ENCODE measurements at regions not wholly inside any gene's neighbourhood (a gene's known extent, or its start where the extent isn't known, plus 50 kb on each side); places are given as distances from the start of the nearest gene placed in this dataset.

DNA sequence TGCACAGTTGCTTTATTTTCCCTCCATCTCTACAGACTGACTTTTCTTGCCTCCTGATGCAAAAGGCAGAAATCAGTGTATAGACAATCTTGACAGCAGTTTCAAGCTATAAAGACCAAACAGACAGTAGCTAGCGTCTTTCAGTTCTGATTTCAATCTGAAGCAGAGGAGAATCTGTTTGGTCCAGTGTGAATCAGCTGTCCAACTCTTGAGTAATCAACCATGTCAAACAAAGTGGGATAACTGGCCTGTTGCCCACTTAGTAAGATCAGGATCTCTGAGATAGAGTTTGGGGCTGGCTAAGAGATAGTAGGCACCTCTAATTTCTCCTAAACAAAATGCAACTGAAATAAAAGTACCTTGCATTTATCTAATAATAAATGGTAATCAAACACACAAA lies 797.4 kb upstream of the FBXO33 start:
- H3K56ac ChIP-seq (ENCODE audit: low read length): no peak overlapping the region
- no peak overlapping the region for H4K5ac ChIP-seq (ENCODE audit: low read length)
- H2AK5ac ChIP-seq (ENCODE audit: low read length): no peak overlapping the region
- H3K23ac ChIP-seq (ENCODE audit: low read length): no peak overlapping the region
- H3K4me2 ChIP-seq (ENCODE audit: low read length): no peak overlapping the region
- H3K27me3 ChIP-seq (ENCODE audit: insufficient read depth, low read length, poor library complexity): no peaks in the 10 kb centered on the region
- H2BK15ac ChIP-seq (replicated peaks; ENCODE audit: low read depth): no peak overlapping the region
- H2BK120ac ChIP-seq (ENCODE audit: low read depth, low read length): no peak overlapping the region
- no peaks in the 10 kb centered on the region for H3K79me2 ChIP-seq (ENCODE audit: control insufficient read depth, insufficient read depth, low read length)
- H3K27ac ChIP-seq (ENCODE audit: low read depth, low read length): no peak overlapping the region
- H3K4me1 ChIP-seq (ENCODE audit: control insufficient read depth, low read depth, low read length): no peaks in the 10 kb centered on the region
- WGBS (ENCODE audit: extremely low coverage, insufficient coverage, low lambda C conversion rate): no CpG with 5 or more reads among the region's 1 CpG
- H4K8ac ChIP-seq (ENCODE audit: low read depth, low read length): no peak overlapping the region
- H3K36me3 ChIP-seq (ENCODE audit: control insufficient read depth, insufficient read depth, low read length): no peaks in the 10 kb centered on the region
- DNase-seq: no peak
- H3K9ac ChIP-seq (ENCODE audit: low read length): no peak overlapping the region
- no peak overlapping the region for H3K4me3 ChIP-seq (ENCODE audit: low read length)
- no peaks in the 10 kb centered on the region for H3K79me1 ChIP-seq (ENCODE audit: low read length)
- H2BK5ac ChIP-seq (ENCODE audit: low read length): no peak overlapping the region
- H3K18ac ChIP-seq (ENCODE audit: low read length): no peak overlapping the region
- H3K4ac ChIP-seq (ENCODE audit: low read depth, low read length): no peak overlapping the region

DNA sequence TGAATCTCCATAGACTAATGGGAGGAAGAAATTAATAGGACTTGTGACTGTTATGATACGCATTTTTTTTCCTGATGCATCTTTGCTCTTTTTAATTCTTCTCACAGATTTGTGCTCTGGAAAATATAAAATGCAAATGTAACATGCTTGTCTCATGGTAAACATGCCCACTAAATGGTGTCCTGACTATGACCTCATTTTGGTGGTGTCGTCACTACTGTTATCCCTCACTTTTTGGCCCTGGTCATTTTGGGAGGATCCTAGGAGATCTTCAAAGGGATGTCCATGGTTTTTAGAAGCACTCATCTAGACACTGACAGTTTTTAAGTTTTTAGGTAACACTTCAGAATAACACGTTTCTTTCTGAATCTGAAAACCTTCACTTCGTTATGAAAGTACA lies 790.8 kb upstream of the FBXO33 start:
- Histone ChIP-seq H2AK5ac (ENCODE audit: low read length) (no peak overlapping the region), H2BK120ac (ENCODE audit: low read depth, low read length) (no peak overlapping the region), H3K4ac (ENCODE audit: low read depth, low read length) (no peak overlapping the region), H4K5ac (ENCODE audit: low read length) (no peak overlapping the region), H3K27ac (ENCODE audit: low read depth, low read length) (no peak overlapping the region), H3K79me2 (ENCODE audit: control insufficient read depth, insufficient read depth, low read length) (no peaks in the 10 kb centered on the region), H3K9ac (ENCODE audit: low read length) (no peak overlapping the region), H2BK15ac (replicated peaks; ENCODE audit: low read depth) (no peak overlapping the region), H3K18ac (ENCODE audit: low read length) (no peak overlapping the region), H4K8ac (ENCODE audit: low read depth, low read length) (no peak overlapping the region), H3K36me3 (ENCODE audit: control insufficient read depth, insufficient read depth, low read length) (no peaks in the 10 kb centered on the region), H3K23ac (ENCODE audit: low read length) (no peak overlapping the region), H3K4me1 (ENCODE audit: control insufficient read depth, low read depth, low read length) (no peaks in the 10 kb centered on the region), H3K56ac (ENCODE audit: low read length) (no peak overlapping the region), H3K27me3 (ENCODE audit: insufficient read depth, low read length, poor library complexity) (no peaks in the 10 kb centered on the region), H2BK5ac (ENCODE audit: low read length) (no peak overlapping the region), H3K79me1 (ENCODE audit: low read length) (no peaks in the 10 kb centered on the region), H3K4me3 (ENCODE audit: low read length) (no peak overlapping the region), H3K4me2 (ENCODE audit: low read length) (no peak overlapping the region)
- DNase-seq: no peak
- no CpG with 5 or more reads among the region's 4 CpGs for WGBS (ENCODE audit: extremely low coverage, insufficient coverage, low lambda C conversion rate)

DNA sequence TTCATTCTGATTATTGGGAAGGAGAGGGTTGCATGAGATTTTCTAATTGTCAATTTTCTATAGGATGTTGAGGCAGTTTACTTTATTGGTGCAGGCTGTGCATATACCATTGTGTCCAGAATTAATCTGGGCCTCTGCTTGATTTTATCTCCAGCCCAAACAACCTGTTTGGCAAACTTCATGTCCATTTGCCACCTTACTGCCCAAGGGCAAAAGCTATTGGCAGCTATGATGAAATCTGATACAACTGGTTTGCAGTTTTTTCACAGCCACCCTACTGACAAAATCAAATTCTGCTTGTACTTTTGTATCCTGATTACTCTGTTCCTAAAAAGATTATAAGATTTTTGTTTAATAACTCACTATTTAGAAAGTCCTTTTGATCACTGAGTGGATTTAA lies 789.2 kb upstream of the FBXO33 start:
- H4K5ac ChIP-seq (ENCODE audit: low read length): no peak overlapping the region
- no peak overlapping the region for H3K18ac ChIP-seq (ENCODE audit: low read length)
- no peak overlapping the region for H3K56ac ChIP-seq (ENCODE audit: low read length)
- no peak overlapping the region for H4K8ac ChIP-seq (ENCODE audit: low read depth, low read length)
- no peak overlapping the region for H2AK5ac ChIP-seq (ENCODE audit: low read length)
- H2BK120ac ChIP-seq (ENCODE audit: low read depth, low read length): no peak overlapping the region
- no peak overlapping the region for H3K23ac ChIP-seq (ENCODE audit: low read length)
- H3K4me1 ChIP-seq (ENCODE audit: control insufficient read depth, low read depth, low read length): no peaks in the 10 kb centered on the region
- H3K27me3 ChIP-seq (ENCODE audit: insufficient read depth, low read length, poor library complexity): no peaks in the 10 kb centered on the region
- H2BK5ac ChIP-seq (ENCODE audit: low read length): no peak overlapping the region
- no peak overlapping the region for H3K4ac ChIP-seq (ENCODE audit: low read depth, low read length)
- no peak overlapping the region for H3K4me3 ChIP-seq (ENCODE audit: low read length)
- no peaks in the 10 kb centered on the region for H3K79me1 ChIP-seq (ENCODE audit: low read length)
- H3K4me2 ChIP-seq (ENCODE audit: low read length): no peak overlapping the region
- H3K27ac ChIP-seq (ENCODE audit: low read depth, low read length): no peak overlapping the region
- H3K9ac ChIP-seq (ENCODE audit: low read length): no peak overlapping the region
- no peaks in the 10 kb centered on the region for H3K36me3 ChIP-seq (ENCODE audit: control insufficient read depth, insufficient read depth, low read length)
- no peak overlapping the region for H2BK15ac ChIP-seq (replicated peaks; ENCODE audit: low read depth)
- no peaks in the 10 kb centered on the region for H3K79me2 ChIP-seq (ENCODE audit: control insufficient read depth, insufficient read depth, low read length)
- DNase-seq: no peak

DNA sequence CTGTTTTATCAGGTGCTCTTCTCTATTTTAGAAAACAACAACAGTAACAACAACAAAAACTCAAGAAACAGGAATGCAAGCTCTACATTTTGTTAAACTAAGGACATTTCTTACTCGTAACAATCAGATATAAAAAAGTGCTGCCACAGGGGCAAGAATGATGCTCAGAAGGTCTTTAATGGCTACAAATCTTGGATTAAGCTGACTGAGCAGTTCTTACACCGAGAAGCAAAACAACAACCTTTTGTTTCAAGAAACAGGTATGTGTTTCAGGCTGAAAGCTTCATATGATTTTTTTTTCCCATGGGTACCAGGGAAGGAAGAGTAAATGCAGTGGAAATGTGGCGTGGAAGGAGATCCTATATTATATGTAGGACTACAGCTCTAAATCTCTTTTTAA lies 786.8 kb upstream of the FBXO33 start:
- Histone ChIP-seq H2AK5ac (ENCODE audit: low read length) (no peak overlapping the region), H3K4me2 (ENCODE audit: low read length) (no peak overlapping the region), H3K79me2 (ENCODE audit: control insufficient read depth, insufficient read depth, low read length) (no peaks in the 10 kb centered on the region), H3K18ac (ENCODE audit: low read length) (no peak overlapping the region), H3K23ac (ENCODE audit: low read length) (no peak overlapping the region), H4K5ac (ENCODE audit: low read length) (no peak overlapping the region), H3K4ac (ENCODE audit: low read depth, low read length) (no peak overlapping the region), H2BK15ac (replicated peaks; ENCODE audit: low read depth) (no peak overlapping the region), H2BK5ac (ENCODE audit: low read length) (no peak overlapping the region), H3K4me1 (ENCODE audit: control insufficient read depth, low read depth, low read length) (no peaks in the 10 kb centered on the region), H3K27me3 (ENCODE audit: insufficient read depth, low read length, poor library complexity) (no peaks in the 10 kb centered on the region), H2BK120ac (ENCODE audit: low read depth, low read length) (no peak overlapping the region), H3K27ac (ENCODE audit: low read depth, low read length) (no peak overlapping the region), H3K4me3 (ENCODE audit: low read length) (no peak overlapping the region), H4K8ac (ENCODE audit: low read depth, low read length) (no peak overlapping the region), H3K56ac (ENCODE audit: low read length) (no peak overlapping the region), H3K79me1 (ENCODE audit: low read length) (no peaks in the 10 kb centered on the region), H3K9ac (ENCODE audit: low read length) (no peak overlapping the region), H3K36me3 (ENCODE audit: control insufficient read depth, insufficient read depth, low read length) (no peaks in the 10 kb centered on the region)
- no CpG with 5 or more reads among the region's 3 CpGs for WGBS (ENCODE audit: extremely low coverage, insufficient coverage, low lambda C conversion rate)
- DNase-seq: no peak

DNA sequence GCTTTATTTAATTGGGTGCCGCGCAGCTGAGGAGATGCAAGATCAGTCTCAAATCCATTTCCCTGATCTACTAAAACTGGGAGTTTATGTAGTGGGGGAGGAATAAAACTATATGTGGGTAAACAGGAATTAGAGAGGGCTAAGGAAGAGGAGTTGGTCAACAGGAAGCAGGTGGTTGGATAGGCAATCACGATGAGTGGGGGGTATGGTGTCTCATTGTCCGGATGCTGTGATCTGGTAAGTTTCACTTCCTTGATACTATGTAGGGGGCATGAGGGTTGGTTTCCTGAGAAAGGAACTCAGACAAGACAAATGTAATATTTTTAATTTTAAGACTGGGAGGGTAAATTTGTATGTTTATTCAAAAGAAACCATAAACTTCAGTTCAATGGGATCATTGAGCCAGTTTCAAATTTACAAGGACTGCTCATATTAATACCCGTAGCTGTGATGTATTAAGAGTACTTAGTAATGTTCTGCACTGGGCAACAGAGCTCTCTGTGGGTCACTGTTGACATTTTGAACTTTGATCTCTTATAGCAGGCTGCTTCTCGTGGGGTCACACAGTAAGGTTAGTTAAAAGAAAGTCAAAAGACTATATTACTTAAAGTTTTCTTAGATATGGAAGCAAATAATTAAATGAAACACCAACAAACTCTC lies 786.2 kb upstream of the FBXO33 start:
- H3K36me3 ChIP-seq (ENCODE audit: control insufficient read depth, insufficient read depth, low read length): no peaks in the 10 kb centered on the region
- H2BK5ac ChIP-seq (ENCODE audit: low read length): no peak overlapping the region
- H3K9ac ChIP-seq (ENCODE audit: low read length): no peak overlapping the region
- H4K5ac ChIP-seq (ENCODE audit: low read length): no peak overlapping the region
- H3K27ac ChIP-seq (ENCODE audit: low read depth, low read length): no peak overlapping the region
- H3K4ac ChIP-seq (ENCODE audit: low read depth, low read length): no peak overlapping the region
- H2BK120ac ChIP-seq (ENCODE audit: low read depth, low read length): no peak overlapping the region
- H3K4me1 ChIP-seq (ENCODE audit: control insufficient read depth, low read depth, low read length): no peaks in the 10 kb centered on the region
- H3K4me2 ChIP-seq (ENCODE audit: low read length): no peak overlapping the region
- H3K4me3 ChIP-seq (ENCODE audit: low read length): no peak overlapping the region
- H2AK5ac ChIP-seq (ENCODE audit: low read length): no peak overlapping the region
- H3K23ac ChIP-seq (ENCODE audit: low read length): no peak overlapping the region
- no peak overlapping the region for H3K56ac ChIP-seq (ENCODE audit: low read length)
- no peaks in the 10 kb centered on the region for H3K27me3 ChIP-seq (ENCODE audit: insufficient read depth, low read length, poor library complexity)
- no CpG with 5 or more reads among the region's 6 CpGs for WGBS (ENCODE audit: extremely low coverage, insufficient coverage, low lambda C conversion rate)
- no peak for DNase-seq
- H3K79me2 ChIP-seq (ENCODE audit: control insufficient read depth, insufficient read depth, low read length): no peaks in the 10 kb centered on the region
- H3K79me1 ChIP-seq (ENCODE audit: low read length): no peaks in the 10 kb centered on the region
- no peak overlapping the region for H4K8ac ChIP-seq (ENCODE audit: low read depth, low read length)
- H3K18ac ChIP-seq (ENCODE audit: low read length): no peak overlapping the region
- no peak overlapping the region for H2BK15ac ChIP-seq (replicated peaks; ENCODE audit: low read depth)

DNA sequence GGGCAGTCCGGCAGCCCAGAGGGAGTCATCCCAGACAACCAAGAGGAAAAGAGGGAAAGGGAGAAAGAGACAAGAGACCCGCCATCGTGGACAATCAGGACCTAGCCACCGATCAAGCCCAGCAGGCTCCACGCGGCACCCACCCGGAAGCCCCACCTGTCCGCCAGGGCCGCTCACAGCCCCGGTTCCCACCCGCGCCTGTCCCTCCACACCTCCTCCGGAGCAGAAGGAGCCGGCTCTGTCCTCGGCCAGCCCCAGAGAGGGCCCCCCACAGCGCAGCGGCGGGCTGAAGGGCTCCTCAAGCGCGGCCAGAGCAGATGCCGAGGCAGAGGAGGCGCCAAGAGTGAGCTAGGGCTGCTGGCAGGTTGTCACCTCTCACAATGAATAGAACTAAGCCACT lies 784.7 kb upstream of the FBXO33 start:
- DNase-seq: no peak
- Histone ChIP-seq H3K23ac (ENCODE audit: low read length) (no peak overlapping the region), H3K27me3 (ENCODE audit: insufficient read depth, low read length, poor library complexity) (no peaks in the 10 kb centered on the region), H2AK5ac (ENCODE audit: low read length) (no peak overlapping the region), H4K8ac (ENCODE audit: low read depth, low read length) (no peak overlapping the region), H3K4ac (ENCODE audit: low read depth, low read length) (no peak overlapping the region), H3K79me1 (ENCODE audit: low read length) (no peaks in the 10 kb centered on the region), H2BK15ac (replicated peaks; ENCODE audit: low read depth) (no peak overlapping the region), H3K36me3 (ENCODE audit: control insufficient read depth, insufficient read depth, low read length) (no peaks in the 10 kb centered on the region), H3K9ac (ENCODE audit: low read length) (no peak overlapping the region), H3K4me1 (ENCODE audit: control insufficient read depth, low read depth, low read length) (no peaks in the 10 kb centered on the region), H2BK5ac (ENCODE audit: low read length) (no peak overlapping the region), H3K79me2 (ENCODE audit: control insufficient read depth, insufficient read depth, low read length) (no peaks in the 10 kb centered on the region), H3K56ac (ENCODE audit: low read length) (no peak overlapping the region), H3K27ac (ENCODE audit: low read depth, low read length) (no peak overlapping the region), H3K4me3 (ENCODE audit: low read length) (no peak overlapping the region), H4K5ac (ENCODE audit: low read length) (no peak overlapping the region), H2BK120ac (ENCODE audit: low read depth, low read length) (no peak overlapping the region), H3K18ac (ENCODE audit: low read length) (no peak overlapping the region), H3K4me2 (ENCODE audit: low read length) (no peak overlapping the region)
- WGBS (ENCODE audit: extremely low coverage, insufficient coverage, low lambda C conversion rate): no CpG with 5 or more reads among the region's 22 CpGs

All from mesendoderm (in vitro differentiated cells).